Activated T-cell treated with anti-CD3 and anti-CD28 coated beads, Interleukin-2, amount 50 U/mL, for 4 hours (primary cell): ENCODE measurements at regions not wholly inside any gene's neighbourhood (a gene's known extent, or its start where the extent isn't known, plus 50 kb on each side); places are given as distances from the start of the nearest gene placed in this dataset.
A peak's percentile ranks its signal among the peaks of the same experiment; 100 is the strongest.

Experiments used
- ATAC-seq, 2 donors: fragments of 200-7000 bp; cut with Tn5 transposase; one replicate each; pipeline ENCODE4 v1.10.0; 2021
- DNase-seq: peaks from one replicate; pipeline ENCODE4 v3.0.0-alpha.2; 2020
- H3K27me3 Mint-ChIP-seq: one replicate; pipeline ENCODE4 v1.8.0; 2021; ENCODE audit warnings: low read depth, mixed read lengths
- H3K36me3 Mint-ChIP-seq: one replicate; pipeline ENCODE4 v1.8.0; 2022; ENCODE audit warnings: mixed read lengths; ENCODE audit not compliant: insufficient read depth
- H3K4me1 Mint-ChIP-seq: one replicate; pipeline ENCODE4 v1.8.0; 2021; ENCODE audit warnings: low read depth, mixed read lengths
- H3K4me3 Mint-ChIP-seq: one replicate; pipeline ENCODE4 v1.8.0; 2021; ENCODE audit warnings: mild to moderate bottlenecking, moderate library complexity, mixed read lengths
- H3K9me3 Mint-ChIP-seq: one replicate; pipeline ENCODE4 v1.8.0; 2021; ENCODE audit warnings: mixed read lengths

GRCh38 chrX:39845233-39845632, 252.5 kb downstream of the BCOR start:
- H3K4me1 Mint-ChIP-seq, result no peaks in the 10 kb centered on the region
- H3K4me3 Mint-ChIP-seq, result no peak overlapping the region
- no peaks in the 10 kb centered on the region for H3K9me3 Mint-ChIP-seq
- ATAC-seq (no peak), DNase-seq (no peak)
- no peaks in the 10 kb centered on the region for H3K36me3 Mint-ChIP-seq
- H3K27me3 Mint-ChIP-seq, result no peaks in the 10 kb centered on the region

- ATAC-seq, result no peak
- H3K4me3 Mint-ChIP-seq, result no peak overlapping the region
- H3K36me3 Mint-ChIP-seq, result no peaks in the 10 kb centered on the region
- H3K27me3 Mint-ChIP-seq, result no peaks in the 10 kb centered on the region
- peaks cover 1% of the 10 kb centered on the region for H3K4me1 Mint-ChIP-seq
- no peak for DNase-seq
- no peaks in the 10 kb centered on the region for H3K9me3 Mint-ChIP-seq
These were observed 251.3 kb downstream of the BCOR start for GRCh38 chrX:39846460-39846859.

- Mint-ChIP-seq H3K27me3 (no peaks in the 10 kb centered on the region), H3K9me3 (no peaks in the 10 kb centered on the region), H3K4me1 (peaks cover 12% of the 10 kb centered on the region), H3K36me3 (peaks cover 2% of the 10 kb centered on the region), H3K4me3 (no peak overlapping the region)
- ATAC-seq, result no peak
- DNase-seq, result no peak
These were observed 249.5 kb downstream of the BCOR start for GRCh38 chrX:39848243-39848642.

GRCh38 chrX:39848900-39849299, 248.9 kb downstream of the BCOR start:
- DNase-seq, result no peak
- H3K4me3 Mint-ChIP-seq, result no peak overlapping the region

GRCh38 chrX:39850209-39850608, 247.5 kb downstream of the BCOR start:
- Mint-ChIP-seq H3K4me1 (peaks cover 26% of the 10 kb centered on the region), H3K4me3 (no peak overlapping the region), H3K27me3 (no peaks in the 10 kb centered on the region), H3K36me3 (peaks cover 2% of the 10 kb centered on the region), H3K9me3 (no peaks in the 10 kb centered on the region)
- DNase-seq, result no peak
- ATAC-seq, result no peak

More at GRCh38 chrX:39848900-39849299, 248.9 kb downstream of the BCOR start:
- Mint-ChIP-seq H3K4me1 (peaks cover 16% of the 10 kb centered on the region), H3K36me3 (peaks cover 2% of the 10 kb centered on the region), H3K9me3 (no peaks in the 10 kb centered on the region), H3K27me3 (no peaks in the 10 kb centered on the region)
- ATAC-seq, result no peak

GRCh38 chrX:39850630-39851152, 247.1 kb downstream of the BCOR start:
- Mint-ChIP-seq H3K36me3 (peaks cover 2% of the 10 kb centered on the region), H3K4me1 (peaks cover 29% of the 10 kb centered on the region), H3K9me3 (no peaks in the 10 kb centered on the region), H3K27me3 (no peaks in the 10 kb centered on the region), H3K4me3 (no peak overlapping the region)
- DNase-seq (peak; percentile 30), ATAC-seq (no peak)

- H3K4me1 Mint-ChIP-seq, result peaks cover 38% of the 10 kb centered on the region
- no peaks in the 10 kb centered on the region for H3K27me3 Mint-ChIP-seq
- peaks cover 2% of the 10 kb centered on the region for H3K36me3 Mint-ChIP-seq
- no peak overlapping the region for H3K4me3 Mint-ChIP-seq
- DNase-seq, result no peak
- H3K9me3 Mint-ChIP-seq, result no peaks in the 10 kb centered on the region
- ATAC-seq, result no peak
These were observed 245.9 kb downstream of the BCOR start for GRCh38 chrX:39851745-39852455.

- ATAC-seq, result no peak
- Mint-ChIP-seq H3K9me3 (no peaks in the 10 kb centered on the region), H3K27me3 (no peaks in the 10 kb centered on the region)
These were observed 245.3 kb downstream of the BCOR start for GRCh38 chrX:39852491-39852890.

GRCh38 chrX:39853417-39854030, 244.2 kb downstream of the BCOR start:
- no peaks in the 10 kb centered on the region for H3K27me3 Mint-ChIP-seq
- peaks cover 2% of the 10 kb centered on the region for H3K36me3 Mint-ChIP-seq
- no peaks in the 10 kb centered on the region for H3K9me3 Mint-ChIP-seq
- peaks cover 50% of the 10 kb centered on the region for H3K4me1 Mint-ChIP-seq
- H3K4me3 Mint-ChIP-seq, result peak overlapping the region; percentile 83
- no peak for DNase-seq
- no peak for ATAC-seq

More at GRCh38 chrX:39852491-39852890, 245.3 kb downstream of the BCOR start:
- Mint-ChIP-seq H3K36me3 (peaks cover 2% of the 10 kb centered on the region), H3K4me3 (no peak overlapping the region), H3K4me1 (peaks cover 41% of the 10 kb centered on the region)
- DNase-seq, result no peak

- Mint-ChIP-seq H3K4me3 (peak overlapping the region; percentile 83), H3K27me3 (no peaks in the 10 kb centered on the region), H3K36me3 (peaks cover 2% of the 10 kb centered on the region), H3K9me3 (no peaks in the 10 kb centered on the region), H3K4me1 (peaks cover 58% of the 10 kb centered on the region)
- ATAC-seq (peak; percentile 85 to 87), DNase-seq (peak; percentile 69)
These were observed 242.7 kb downstream of the BCOR start for GRCh38 chrX:39854772-39855747.

- ATAC-seq, result peak; percentile 36 to 42
- H3K36me3 Mint-ChIP-seq, result peaks cover 2% of the 10 kb centered on the region
- no peaks in the 10 kb centered on the region for H3K9me3 Mint-ChIP-seq
- H3K4me1 Mint-ChIP-seq, result peaks cover 65% of the 10 kb centered on the region
- H3K4me3 Mint-ChIP-seq, result peak overlapping the region; percentile 83
- peak; percentile 81 for DNase-seq
- no peaks in the 10 kb centered on the region for H3K27me3 Mint-ChIP-seq
These were observed 242.0 kb downstream of the BCOR start for GRCh38 chrX:39855748-39856129.

GRCh38 chrX:39856472-39857121, 241.2 kb downstream of the BCOR start:
- no peak overlapping the region for H3K4me3 Mint-ChIP-seq
- H3K4me1 Mint-ChIP-seq, result peaks cover 70% of the 10 kb centered on the region
- ATAC-seq (no peak), DNase-seq (no peak)
- peaks cover 2% of the 10 kb centered on the region for H3K36me3 Mint-ChIP-seq
- H3K27me3 Mint-ChIP-seq, result no peaks in the 10 kb centered on the region
- H3K9me3 Mint-ChIP-seq, result no peaks in the 10 kb centered on the region

- Mint-ChIP-seq H3K27me3 (no peaks in the 10 kb centered on the region), H3K4me1 (peaks cover 64% of the 10 kb centered on the region), H3K36me3 (no peaks in the 10 kb centered on the region), H3K4me3 (no peak overlapping the region), H3K9me3 (no peaks in the 10 kb centered on the region)
- ATAC-seq, result no peak
- peak; percentile 8 for DNase-seq
These were observed 240.0 kb downstream of the BCOR start for GRCh38 chrX:39857780-39858179.
